ENCODE measurements at regions not wholly inside any gene's neighbourhood (a gene's known extent, or its start where the extent isn't known, plus 50 kb on each side); places are given as distances from the start of the nearest gene placed in this dataset.
"Not testable (repeated sequence)": the region's sequence is repeated elsewhere in the genome, so short reads cannot be mapped to it uniquely, and the experiment has no call there.

DNA sequence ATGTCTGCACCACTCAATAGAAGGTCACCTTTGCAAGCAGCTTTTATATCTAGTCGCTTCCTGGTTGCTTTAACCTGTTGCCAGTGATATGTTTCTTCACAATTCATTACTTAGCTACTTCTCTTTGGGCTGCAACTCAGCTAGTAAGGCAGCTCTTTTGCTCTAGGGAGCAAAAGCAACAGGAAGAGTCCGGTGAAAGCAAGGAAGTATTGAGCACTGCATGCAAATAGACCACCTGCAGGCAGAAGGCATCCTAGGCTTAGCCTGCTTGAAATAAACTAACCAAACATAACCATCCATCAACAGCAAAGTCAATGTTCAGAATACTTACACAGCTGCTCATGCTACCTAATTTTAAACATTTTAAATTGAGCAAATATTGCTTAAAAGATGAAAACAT is 529.2 kb upstream of the LINC00305 start:
- H3K4me1 ChIP-seq: no peaks in the 10 kb centered on the region
- no peak overlapping the region for H3K4me3 ChIP-seq
- H3K9me3 ChIP-seq: no peaks in the 10 kb centered on the region
- intact Hi-C loops (cut with DNase I; ENCODE audit: low total_unique reads): no loop called here
- H3K27ac ChIP-seq: no peak overlapping the region
- H3K36me3 ChIP-seq: no peaks in the 10 kb centered on the region
- DNase-seq (ENCODE audit: low spot score in 2 of 2): no peak
- TF ChIP-seq, protein P1, sequence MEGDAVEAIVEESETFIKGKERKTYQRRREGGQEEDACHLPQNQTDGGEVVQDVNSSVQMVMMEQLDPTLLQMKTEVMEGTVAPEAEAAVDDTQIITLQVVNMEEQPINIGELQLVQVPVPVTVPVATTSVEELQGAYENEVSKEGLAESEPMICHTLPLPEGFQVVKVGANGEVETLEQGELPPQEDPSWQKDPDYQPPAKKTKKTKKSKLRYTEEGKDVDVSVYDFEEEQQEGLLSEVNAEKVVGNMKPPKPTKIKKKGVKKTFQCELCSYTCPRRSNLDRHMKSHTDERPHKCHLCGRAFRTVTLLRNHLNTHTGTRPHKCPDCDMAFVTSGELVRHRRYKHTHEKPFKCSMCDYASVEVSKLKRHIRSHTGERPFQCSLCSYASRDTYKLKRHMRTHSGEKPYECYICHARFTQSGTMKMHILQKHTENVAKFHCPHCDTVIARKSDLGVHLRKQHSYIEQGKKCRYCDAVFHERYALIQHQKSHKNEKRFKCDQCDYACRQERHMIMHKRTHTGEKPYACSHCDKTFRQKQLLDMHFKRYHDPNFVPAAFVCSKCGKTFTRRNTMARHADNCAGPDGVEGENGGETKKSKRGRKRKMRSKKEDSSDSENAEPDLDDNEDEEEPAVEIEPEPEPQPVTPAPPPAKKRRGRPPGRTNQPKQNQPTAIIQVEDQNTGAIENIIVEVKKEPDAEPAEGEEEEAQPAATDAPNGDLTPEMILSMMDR (IDR thresholded peaks at IDR 0.05): no peak
- TF ChIP-seq POLR2AphosphoS5 (IDR thresholded peaks at IDR 0.05): no peak
- TF ChIP-seq POLR2A (IDR thresholded peaks at IDR 0.05): no peak
- no peaks in the 10 kb centered on the region for H3K27me3 ChIP-seq

DNA sequence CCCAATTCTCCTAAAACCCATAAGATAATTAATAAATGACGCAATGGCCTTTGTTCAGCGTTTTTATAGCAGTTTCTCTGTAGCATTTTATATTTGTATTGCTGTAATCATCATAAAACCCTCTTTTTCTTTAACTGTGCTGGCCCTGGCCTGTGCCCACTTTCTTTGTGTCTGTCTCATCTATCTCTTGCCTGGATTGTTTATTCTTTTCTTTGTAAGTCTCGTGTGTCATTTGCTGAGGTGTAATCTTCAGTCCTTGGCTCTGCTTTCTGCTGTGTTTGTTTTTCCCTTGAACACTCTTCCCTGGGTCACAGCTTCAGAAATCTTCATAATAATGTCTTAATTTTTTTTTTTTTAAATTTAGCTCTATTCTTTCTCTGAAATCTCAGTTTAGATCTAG is 525.8 kb upstream of the LINC00305 start:
- no peaks in the 10 kb centered on the region for H3K36me3 ChIP-seq
- H3K27me3 ChIP-seq: no peaks in the 10 kb centered on the region
- H3K4me3 ChIP-seq: no peak overlapping the region
- no peaks in the 10 kb centered on the region for H3K4me1 ChIP-seq
- no peaks in the 10 kb centered on the region for H3K9me3 ChIP-seq
- H3K27ac ChIP-seq: no peak overlapping the region
- no peak for DNase-seq (ENCODE audit: low spot score in 2 of 2)
- intact Hi-C loops (cut with DNase I; ENCODE audit: low total_unique reads): no loop called here
- TF ChIP-seq POLR2AphosphoS5 (IDR thresholded peaks at IDR 0.05): no peak
- TF ChIP-seq, protein P1 (IDR thresholded peaks at IDR 0.05): no peak
- TF ChIP-seq POLR2A (IDR thresholded peaks at IDR 0.05): no peak

DNA sequence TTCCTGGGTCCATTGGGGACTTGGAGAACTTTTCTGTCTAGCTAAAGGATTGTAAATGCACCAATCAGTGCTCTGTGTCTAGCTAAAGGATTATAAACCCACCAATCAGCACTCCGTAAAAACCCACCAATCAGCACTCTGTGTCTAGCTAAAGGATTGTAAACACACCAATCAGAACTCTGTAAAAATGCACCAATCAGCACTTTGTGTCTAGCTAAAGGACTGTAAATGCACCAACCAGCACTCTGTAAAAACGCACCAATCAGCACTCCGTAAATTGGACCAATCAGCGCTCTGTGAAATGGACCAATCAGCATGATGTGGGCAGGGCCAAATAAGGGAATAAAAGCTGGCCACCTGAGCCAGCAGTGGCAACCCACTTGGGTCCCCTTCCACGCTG is 522.4 kb upstream of the LINC00305 start:
- H3K9me3 ChIP-seq; H3K4me3 ChIP-seq; H3K36me3 ChIP-seq; intact Hi-C loops (cut with DNase I; ENCODE audit: low total_unique reads); H3K27ac ChIP-seq; H3K4me1 ChIP-seq; H3K27me3 ChIP-seq; DNase-seq (ENCODE audit: low spot score in 2 of 2): not testable (repeated sequence)

DNA sequence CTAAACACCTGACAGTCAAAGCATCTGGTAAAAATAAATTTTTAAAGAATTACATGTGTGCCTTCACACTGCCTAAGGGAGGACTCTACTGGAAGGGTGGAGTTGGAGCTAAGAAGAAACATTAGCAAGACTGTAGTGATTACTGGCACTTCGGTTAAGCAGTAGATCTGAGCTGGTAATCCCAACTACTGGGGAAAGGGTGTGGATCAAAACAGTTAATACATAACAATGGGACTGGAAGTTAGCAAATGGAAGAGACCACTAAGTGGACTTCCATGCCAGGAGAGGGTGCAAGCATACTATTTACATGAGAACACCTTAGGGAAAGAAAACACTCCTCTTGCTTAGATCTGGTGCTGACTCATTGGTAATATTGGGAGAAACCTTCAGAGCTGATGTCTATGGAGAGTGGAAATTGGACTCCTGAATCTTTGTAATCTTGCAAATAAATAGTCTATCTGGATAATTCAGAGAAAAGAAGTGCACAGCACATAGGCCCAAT is 519.6 kb upstream of the LINC00305 start:
- Histone ChIP-seq H3K4me1 (no peaks in the 10 kb centered on the region), H3K27me3 (no peaks in the 10 kb centered on the region), H3K4me3 (no peak overlapping the region), H3K9me3 (no peaks in the 10 kb centered on the region), H3K36me3 (no peaks in the 10 kb centered on the region), H3K27ac (no peak overlapping the region)
- DNase-seq (ENCODE audit: low spot score in 2 of 2): no peak
- intact Hi-C loops (cut with DNase I; ENCODE audit: low total_unique reads): no loop called here
- TF ChIP-seq POLR2AphosphoS5 (IDR thresholded peaks at IDR 0.05): no peak
- TF ChIP-seq, protein P1 (IDR thresholded peaks at IDR 0.05): no peak
- TF ChIP-seq POLR2A (IDR thresholded peaks at IDR 0.05): no peak

DNA sequence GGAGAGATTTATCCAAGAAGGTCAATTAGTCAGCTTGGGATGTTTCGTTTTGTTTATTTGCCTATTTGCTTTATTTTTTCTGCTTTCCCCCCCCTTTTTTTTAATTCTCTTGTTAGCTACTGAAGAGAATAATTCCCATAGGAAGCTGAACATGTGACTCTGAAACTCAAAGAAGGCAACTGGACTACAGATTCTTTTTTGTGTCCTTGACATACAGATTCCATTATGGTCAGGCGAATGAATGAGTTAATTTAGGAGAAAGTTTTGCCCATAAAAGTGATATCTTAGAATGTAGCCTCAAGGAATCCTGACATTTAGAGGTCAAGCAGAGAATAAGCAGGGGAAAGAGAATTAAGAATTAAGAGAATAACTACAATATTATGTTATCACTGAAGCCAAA is 514.2 kb upstream of the LINC00305 start:
- H3K27ac ChIP-seq: no peak overlapping the region
- intact Hi-C loops (cut with DNase I; ENCODE audit: low total_unique reads): no loop called here
- H3K27me3 ChIP-seq: no peaks in the 10 kb centered on the region
- H3K9me3 ChIP-seq: no peaks in the 10 kb centered on the region
- no peaks in the 10 kb centered on the region for H3K36me3 ChIP-seq
- no peak overlapping the region for H3K4me3 ChIP-seq
- TF ChIP-seq, protein P1 (IDR thresholded peaks at IDR 0.05): no peak
- no peak for TF ChIP-seq POLR2A (IDR thresholded peaks at IDR 0.05)
- no peak for TF ChIP-seq POLR2AphosphoS5 (IDR thresholded peaks at IDR 0.05)
- DNase-seq (ENCODE audit: low spot score in 2 of 2): no peak
- H3K4me1 ChIP-seq: no peaks in the 10 kb centered on the region

DNA sequence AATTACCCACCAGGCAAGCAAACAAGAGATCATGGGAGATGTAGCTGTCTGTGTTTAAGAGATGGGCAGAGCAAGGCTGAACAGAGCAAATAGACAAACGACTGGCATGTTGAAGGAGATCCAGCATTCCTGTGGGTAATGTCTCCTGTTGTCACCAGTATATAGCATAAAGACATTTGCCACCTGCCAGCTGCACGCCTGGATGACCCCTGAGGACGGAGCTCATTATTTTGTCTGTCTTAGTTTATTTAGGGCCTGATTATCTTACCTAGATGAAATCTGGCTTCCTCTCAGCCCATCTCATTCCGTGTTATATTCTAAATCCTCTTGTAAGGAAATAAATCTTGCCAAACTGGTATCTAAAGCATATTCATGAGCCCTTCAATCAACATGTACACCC is 510.3 kb upstream of the LINC00305 start:
- Histone ChIP-seq H3K4me3 (no peak overlapping the region), H3K27ac (no peak overlapping the region), H3K4me1 (no peaks in the 10 kb centered on the region), H3K36me3 (no peaks in the 10 kb centered on the region), H3K27me3 (no peaks in the 10 kb centered on the region), H3K9me3 (no peaks in the 10 kb centered on the region)
- intact Hi-C loops (cut with DNase I; ENCODE audit: low total_unique reads): no loop called here
- DNase-seq (ENCODE audit: low spot score in 2 of 2): no peak
- TF ChIP-seq, protein P1 (IDR thresholded peaks at IDR 0.05): no peak
- TF ChIP-seq POLR2A (IDR thresholded peaks at IDR 0.05) (no peak), POLR2AphosphoS5 (IDR thresholded peaks at IDR 0.05) (no peak)
